ENCODE measurements at regions not wholly inside any gene's neighbourhood (a gene's known extent, or its start where the extent isn't known, plus 50 kb on each side); places are given as distances from the start of the nearest gene placed in this dataset.

DNA sequence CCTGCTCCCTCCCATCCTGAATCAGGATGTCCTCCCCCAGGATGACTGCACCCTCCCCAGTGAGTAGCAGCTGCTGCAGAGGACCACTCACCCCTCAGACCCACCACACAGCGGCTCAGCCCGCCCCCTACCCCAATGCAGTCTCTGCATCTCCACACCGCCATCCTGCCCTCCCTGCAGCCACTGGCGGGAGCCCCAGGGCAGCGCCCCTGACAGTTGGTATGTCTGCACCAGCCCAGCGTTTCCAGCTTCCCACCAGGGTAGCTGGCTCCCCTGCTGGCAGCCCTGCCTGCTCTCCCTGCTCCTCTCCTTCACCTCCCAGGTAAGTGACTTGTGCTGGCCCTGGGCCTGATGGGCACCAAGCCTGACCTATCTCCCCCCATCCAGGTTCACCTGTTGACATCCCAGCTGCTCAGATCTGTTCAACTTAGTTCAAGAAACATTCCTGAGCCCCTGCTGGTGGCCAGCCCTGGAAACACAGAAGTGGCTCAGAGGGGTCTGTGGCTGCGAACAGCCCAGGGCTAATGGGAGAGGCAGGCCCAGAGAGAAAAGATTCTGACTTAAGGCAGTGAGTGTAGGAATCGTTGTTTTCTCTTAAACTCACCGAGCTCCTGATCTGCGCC is 117.7 kb upstream of the RAB6C start:
- no peaks in the 10 kb centered on the region for H3K9me3 ChIP-seq (ENCODE audit: control insufficient read depth in 2 of 2, insufficient read depth in 1 of 2, low read length in 1 of 2)
- H3K27ac ChIP-seq (ENCODE audit: low read depth in 1 of 2, low read length in 1 of 2), result no peak overlapping the region
- H3K4me3 ChIP-seq (ENCODE audit: low read length in 2 of 2), result no peak overlapping the region
- H3K27me3 ChIP-seq (ENCODE audit: control insufficient read depth in 2 of 2, insufficient read depth in 1 of 2, low read length in 1 of 2), result no peaks in the 10 kb centered on the region
- no peak for DNase-seq (ENCODE audit: low read depth in 6 of 9, low spot score in 9 of 9)
- H3K36me3 ChIP-seq (ENCODE audit: control insufficient read depth in 2 of 2, insufficient read depth in 2 of 2, low read length in 1 of 2), result no peaks in the 10 kb centered on the region
- 97% methylated on average over 10 of the region's 10 CpGs for WGBS
- no peaks in the 10 kb centered on the region for H3K4me1 ChIP-seq (ENCODE audit: control insufficient read depth in 2 of 2, insufficient read depth in 2 of 2, low read length in 2 of 2)

- no peak overlapping the region for H3K27ac ChIP-seq (ENCODE audit: low read depth in 1 of 2, low read length in 1 of 2)
- WGBS, result 97% methylated on average over 8 of the region's 8 CpGs
- DNase-seq (ENCODE audit: low read depth in 6 of 9, low spot score in 9 of 9), result no peak
- H3K27me3 ChIP-seq (ENCODE audit: control insufficient read depth in 2 of 2, insufficient read depth in 1 of 2, low read length in 1 of 2), result no peaks in the 10 kb centered on the region
- no peaks in the 10 kb centered on the region for H3K4me1 ChIP-seq (ENCODE audit: control insufficient read depth in 2 of 2, insufficient read depth in 2 of 2, low read length in 2 of 2)
- no peaks in the 10 kb centered on the region for H3K36me3 ChIP-seq (ENCODE audit: control insufficient read depth in 2 of 2, insufficient read depth in 2 of 2, low read length in 1 of 2)
- no peaks in the 10 kb centered on the region for H3K9me3 ChIP-seq (ENCODE audit: control insufficient read depth in 2 of 2, insufficient read depth in 1 of 2, low read length in 1 of 2)
- no peak overlapping the region for H3K4me3 ChIP-seq (ENCODE audit: low read length in 2 of 2)
These were observed 116.8 kb upstream of the RAB6C start for GRCh38 chr2:129862668-129863067.

- Histone ChIP-seq H3K27me3 (ENCODE audit: control insufficient read depth in 2 of 2, insufficient read depth in 1 of 2, low read length in 1 of 2) (no peaks in the 10 kb centered on the region), H3K4me3 (ENCODE audit: low read length in 2 of 2) (no peak overlapping the region), H3K4me1 (ENCODE audit: control insufficient read depth in 2 of 2, insufficient read depth in 2 of 2, low read length in 2 of 2) (no peaks in the 10 kb centered on the region), H3K9me3 (ENCODE audit: control insufficient read depth in 2 of 2, insufficient read depth in 1 of 2, low read length in 1 of 2) (no peaks in the 10 kb centered on the region), H3K27ac (ENCODE audit: low read depth in 1 of 2, low read length in 1 of 2) (no peak overlapping the region), H3K36me3 (ENCODE audit: control insufficient read depth in 2 of 2, insufficient read depth in 2 of 2, low read length in 1 of 2) (no peaks in the 10 kb centered on the region)
- DNase-seq (ENCODE audit: low read depth in 6 of 9, low spot score in 9 of 9), result no peak
- 97% methylated on average over 3 of the region's 3 CpGs for WGBS
These were observed 116.1 kb upstream of the RAB6C start for GRCh38 chr2:129863350-129863749.

DNA sequence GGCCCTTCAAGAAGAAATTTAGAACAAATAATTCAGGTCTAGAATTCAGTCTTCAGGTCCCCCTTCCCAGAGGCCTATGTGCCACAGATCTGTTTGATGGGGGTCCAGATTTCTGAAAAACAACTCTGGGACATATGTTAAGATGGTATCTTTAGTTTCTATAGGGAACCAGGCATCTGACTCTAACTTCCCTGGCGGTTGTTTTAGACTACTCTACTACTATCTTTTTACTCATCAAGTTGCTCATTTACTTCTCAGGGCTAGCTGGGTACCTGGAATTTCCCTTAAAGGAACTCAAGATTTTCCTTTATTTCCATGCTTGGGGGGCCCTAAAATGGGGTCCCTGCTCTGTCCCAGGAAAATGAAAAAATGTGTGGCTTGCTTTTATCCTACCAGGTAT is 114.7 kb upstream of the RAB6C start:
- Histone ChIP-seq H3K36me3 (ENCODE audit: control insufficient read depth in 2 of 2, insufficient read depth in 2 of 2, low read length in 1 of 2) (no peaks in the 10 kb centered on the region), H3K27ac (ENCODE audit: low read depth in 1 of 2, low read length in 1 of 2) (no peak overlapping the region), H3K27me3 (ENCODE audit: control insufficient read depth in 2 of 2, insufficient read depth in 1 of 2, low read length in 1 of 2) (no peaks in the 10 kb centered on the region), H3K4me1 (ENCODE audit: control insufficient read depth in 2 of 2, insufficient read depth in 2 of 2, low read length in 2 of 2) (no peaks in the 10 kb centered on the region), H3K9me3 (ENCODE audit: control insufficient read depth in 2 of 2, insufficient read depth in 1 of 2, low read length in 1 of 2) (no peaks in the 10 kb centered on the region), H3K4me3 (ENCODE audit: low read length in 2 of 2) (no peak overlapping the region)
- DNase-seq (ENCODE audit: low read depth in 6 of 9, low spot score in 9 of 9), result no peak
- 94% methylated on average over 1 of the region's 1 CpG for WGBS

DNA sequence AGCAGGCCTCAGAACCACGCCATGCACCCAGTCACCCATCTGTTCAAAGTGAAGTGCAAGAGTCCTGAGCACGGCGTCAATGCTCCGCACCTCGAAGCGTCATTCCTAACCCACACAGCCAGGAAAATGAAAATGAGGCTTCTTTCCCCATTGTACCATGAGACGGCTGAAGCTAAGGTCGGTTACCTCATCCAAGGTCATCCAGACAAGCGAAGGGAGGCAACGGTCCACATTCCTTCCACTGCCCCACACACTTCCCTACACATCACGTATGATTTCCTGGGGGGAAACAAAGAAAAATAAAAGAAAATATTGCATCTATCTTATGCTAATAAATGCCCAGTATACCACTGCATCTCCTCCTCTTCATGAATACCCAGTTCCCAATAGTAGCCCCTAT is 113.5 kb upstream of the RAB6C start:
- H3K36me3 ChIP-seq (ENCODE audit: control insufficient read depth in 2 of 2, insufficient read depth in 2 of 2, low read length in 1 of 2), result no peaks in the 10 kb centered on the region
- WGBS, result 97% methylated on average over 11 of the region's 11 CpGs
- H3K4me3 ChIP-seq (ENCODE audit: low read length in 2 of 2), result no peak overlapping the region
- DNase-seq (ENCODE audit: low read depth in 6 of 9, low spot score in 9 of 9), result no peak
- H3K27me3 ChIP-seq (ENCODE audit: control insufficient read depth in 2 of 2, insufficient read depth in 1 of 2, low read length in 1 of 2), result no peaks in the 10 kb centered on the region
- H3K4me1 ChIP-seq (ENCODE audit: control insufficient read depth in 2 of 2, insufficient read depth in 2 of 2, low read length in 2 of 2), result no peaks in the 10 kb centered on the region
- H3K27ac ChIP-seq (ENCODE audit: low read depth in 1 of 2, low read length in 1 of 2), result no peak overlapping the region
- H3K9me3 ChIP-seq (ENCODE audit: control insufficient read depth in 2 of 2, insufficient read depth in 1 of 2, low read length in 1 of 2), result no peaks in the 10 kb centered on the region

DNA sequence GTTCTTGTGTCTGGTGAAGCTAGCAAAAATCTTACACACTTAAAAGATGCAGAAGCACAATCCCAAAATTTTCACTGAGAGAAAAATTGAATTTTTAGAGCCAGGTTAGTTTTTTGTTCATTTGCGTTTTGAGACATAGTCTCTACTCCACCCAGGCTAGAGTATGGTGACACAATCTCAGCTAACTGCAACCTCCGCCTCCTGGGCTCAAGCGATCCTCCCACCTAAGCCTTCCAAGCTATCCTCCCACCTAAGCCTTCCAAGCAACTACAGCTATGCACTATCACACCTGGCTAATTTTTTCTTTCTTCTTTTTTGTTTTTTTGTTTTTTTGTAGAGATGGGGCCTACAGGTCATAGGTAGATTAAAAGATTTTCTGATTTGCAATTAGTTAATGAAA is 113.1 kb upstream of the RAB6C start:
- DNase-seq (ENCODE audit: low read depth in 6 of 9, low spot score in 9 of 9), result no peak
- Histone ChIP-seq H3K4me1 (ENCODE audit: control insufficient read depth in 2 of 2, insufficient read depth in 2 of 2, low read length in 2 of 2) (no peaks in the 10 kb centered on the region), H3K36me3 (ENCODE audit: control insufficient read depth in 2 of 2, insufficient read depth in 2 of 2, low read length in 1 of 2) (no peaks in the 10 kb centered on the region), H3K27me3 (ENCODE audit: control insufficient read depth in 2 of 2, insufficient read depth in 1 of 2, low read length in 1 of 2) (no peaks in the 10 kb centered on the region), H3K9me3 (ENCODE audit: control insufficient read depth in 2 of 2, insufficient read depth in 1 of 2, low read length in 1 of 2) (no peaks in the 10 kb centered on the region), H3K27ac (ENCODE audit: low read depth in 1 of 2, low read length in 1 of 2) (no peak overlapping the region), H3K4me3 (ENCODE audit: low read length in 2 of 2) (no peak overlapping the region)
- 98% methylated on average over 3 of the region's 3 CpGs for WGBS

DNA sequence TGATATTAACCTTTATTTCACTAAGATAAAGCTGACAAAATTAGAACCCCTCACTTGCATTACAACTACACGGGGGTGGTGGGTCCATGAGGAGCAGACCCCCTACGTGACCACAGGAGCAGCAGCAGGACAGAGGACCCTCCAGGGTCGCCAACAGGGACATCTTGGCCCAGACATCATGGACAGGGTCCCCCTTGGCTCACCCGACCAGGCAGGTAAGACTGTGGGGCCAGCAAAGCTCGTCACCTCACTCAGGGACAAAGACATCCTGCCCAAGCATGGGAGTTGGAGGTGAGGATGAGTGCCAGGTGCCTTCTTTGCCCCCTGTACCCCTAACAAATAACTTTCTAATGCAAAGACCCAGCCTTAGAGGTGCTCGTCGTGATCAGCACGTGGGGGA is 111.3 kb upstream of the RAB6C start:
- no peak for DNase-seq (ENCODE audit: low read depth in 6 of 9, low spot score in 9 of 9)
- Histone ChIP-seq H3K4me3 (ENCODE audit: low read length in 2 of 2) (no peak overlapping the region), H3K4me1 (ENCODE audit: control insufficient read depth in 2 of 2, insufficient read depth in 2 of 2, low read length in 2 of 2) (no peaks in the 10 kb centered on the region), H3K27ac (ENCODE audit: low read depth in 1 of 2, low read length in 1 of 2) (no peak overlapping the region), H3K9me3 (ENCODE audit: control insufficient read depth in 2 of 2, insufficient read depth in 1 of 2, low read length in 1 of 2) (no peaks in the 10 kb centered on the region), H3K36me3 (ENCODE audit: control insufficient read depth in 2 of 2, insufficient read depth in 2 of 2, low read length in 1 of 2) (no peaks in the 10 kb centered on the region), H3K27me3 (ENCODE audit: control insufficient read depth in 2 of 2, insufficient read depth in 1 of 2, low read length in 1 of 2) (no peaks in the 10 kb centered on the region)
- 94% methylated on average over 8 of the region's 8 CpGs for WGBS

DNA sequence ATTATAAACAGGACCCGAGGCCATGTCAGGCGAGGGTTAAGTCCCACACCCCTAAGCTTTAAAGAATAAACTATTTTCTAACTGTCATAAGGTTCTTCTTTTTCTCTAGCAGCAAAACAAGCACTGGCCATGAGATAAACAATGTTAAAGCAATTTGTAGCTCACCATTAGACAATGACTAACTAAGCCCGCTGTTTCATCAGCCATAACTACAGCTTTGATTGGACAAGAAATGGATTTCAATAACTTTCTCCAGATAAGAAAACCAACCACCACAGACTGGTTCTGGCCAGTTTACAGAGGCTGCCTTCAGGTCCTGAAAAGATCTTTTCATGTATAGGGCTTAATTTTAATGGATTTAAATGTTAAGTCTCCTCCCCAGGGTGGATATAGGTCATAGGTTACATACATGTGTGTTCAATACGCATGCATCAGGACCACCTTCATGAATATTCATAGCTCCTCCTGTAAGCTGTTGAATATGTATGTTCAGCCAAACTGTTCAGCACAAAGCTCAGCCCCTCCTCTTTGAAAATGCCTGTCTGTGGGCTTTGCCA is 108.7 kb upstream of the RAB6C start:
- Histone ChIP-seq H3K27me3 (ENCODE audit: control insufficient read depth in 2 of 2, insufficient read depth in 1 of 2, low read length in 1 of 2) (no peaks in the 10 kb centered on the region), H3K36me3 (ENCODE audit: control insufficient read depth in 2 of 2, insufficient read depth in 2 of 2, low read length in 1 of 2) (no peaks in the 10 kb centered on the region), H3K27ac (ENCODE audit: low read depth in 1 of 2, low read length in 1 of 2) (no peak overlapping the region), H3K4me3 (ENCODE audit: low read length in 2 of 2) (no peak overlapping the region), H3K9me3 (ENCODE audit: control insufficient read depth in 2 of 2, insufficient read depth in 1 of 2, low read length in 1 of 2) (no peaks in the 10 kb centered on the region), H3K4me1 (ENCODE audit: control insufficient read depth in 2 of 2, insufficient read depth in 2 of 2, low read length in 2 of 2) (no peaks in the 10 kb centered on the region)
- no peak for DNase-seq (ENCODE audit: low read depth in 6 of 9, low spot score in 9 of 9)
- WGBS, result 96% methylated on average over 4 of the region's 4 CpGs

- Histone ChIP-seq H3K27ac (ENCODE audit: low read depth in 1 of 2, low read length in 1 of 2) (no peak overlapping the region), H3K36me3 (ENCODE audit: control insufficient read depth in 2 of 2, insufficient read depth in 2 of 2, low read length in 1 of 2) (no peaks in the 10 kb centered on the region), H3K9me3 (ENCODE audit: control insufficient read depth in 2 of 2, insufficient read depth in 1 of 2, low read length in 1 of 2) (no peaks in the 10 kb centered on the region), H3K4me3 (ENCODE audit: low read length in 2 of 2) (no peak overlapping the region), H3K27me3 (ENCODE audit: control insufficient read depth in 2 of 2, insufficient read depth in 1 of 2, low read length in 1 of 2) (no peaks in the 10 kb centered on the region), H3K4me1 (ENCODE audit: control insufficient read depth in 2 of 2, insufficient read depth in 2 of 2, low read length in 2 of 2) (peaks cover 6% of the 10 kb centered on the region in 2 donors)
- WGBS, result 96% methylated on average over 4 of the region's 4 CpGs
- no peak for DNase-seq (ENCODE audit: low read depth in 6 of 9, low spot score in 9 of 9)
These were observed 107.0 kb upstream of the RAB6C start for GRCh38 chr2:129872446-129872845.

All from thymus (tissue), 11 donors.